ENCODE measurements at regions not wholly inside any gene's neighbourhood (a gene's known extent, or its start where the extent isn't known, plus 50 kb on each side); places are given as distances from the start of the nearest gene placed in this dataset.
"Not testable (repeated sequence)": the region's sequence is repeated elsewhere in the genome, so short reads cannot be mapped to it uniquely, and the experiment has no call there.

DNA sequence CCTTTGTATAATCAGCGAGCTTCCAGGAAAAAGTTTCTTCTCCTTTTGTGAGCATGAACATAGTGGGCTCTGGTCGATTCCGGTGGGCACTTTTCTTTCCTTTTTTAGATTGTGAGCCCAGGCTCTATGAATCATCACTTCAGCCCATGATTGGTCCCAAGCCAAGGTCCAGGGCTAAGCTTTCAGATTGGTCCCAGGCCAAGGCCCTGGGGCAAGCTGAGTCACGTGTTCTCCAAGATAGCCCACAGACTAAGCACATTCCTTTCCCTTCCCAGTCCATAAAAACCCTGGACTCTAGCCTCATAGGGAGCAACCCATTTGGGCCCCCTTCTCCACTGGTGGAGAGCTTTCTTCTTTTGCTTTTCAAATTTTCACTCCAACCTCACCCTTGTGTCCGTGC, 430.5 kb downstream of the NAP1L3 start (continued):
- TF ChIP-seq, protein P1, sequence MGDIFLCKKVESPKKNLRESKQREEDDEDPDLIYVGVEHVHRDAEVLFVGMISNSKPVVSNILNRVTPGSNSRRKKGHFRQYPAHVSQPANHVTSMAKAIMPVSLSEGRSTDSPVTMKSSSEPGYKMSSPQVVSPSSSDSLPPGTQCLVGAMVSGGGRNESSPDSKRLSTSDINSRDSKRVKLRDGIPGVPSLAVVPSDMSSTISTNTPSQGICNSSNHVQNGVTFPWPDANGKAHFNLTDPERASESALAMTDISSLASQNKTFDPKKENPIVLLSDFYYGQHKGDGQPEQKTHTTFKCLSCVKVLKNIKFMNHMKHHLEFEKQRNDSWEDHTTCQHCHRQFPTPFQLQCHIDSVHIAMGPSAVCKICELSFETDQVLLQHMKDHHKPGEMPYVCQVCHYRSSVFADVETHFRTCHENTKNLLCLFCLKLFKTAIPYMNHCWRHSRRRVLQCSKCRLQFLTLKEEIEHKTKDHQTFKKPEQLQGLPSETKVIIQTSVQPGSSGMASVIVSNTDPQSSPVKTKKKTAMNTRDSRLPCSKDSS (IDR thresholded peaks at IDR 0.05; ENCODE audit: low read depth, partially characterized antibody), result no peak
- TF ChIP-seq RUNX1 (IDR thresholded peaks at IDR 0.05; ENCODE audit: low read depth) (no peak), PCBP1 (IDR thresholded peaks at IDR 0.05; ENCODE audit: low read depth, low read length, poor library complexity, severe bottlenecking) (no peak), SLC30A9 (CRISPR knock-in tag; IDR thresholded peaks at IDR 0.05) (no peak), PHF21A (IDR thresholded peaks at IDR 0.05; ENCODE audit: borderline replicate concordance, low read depth) (no peak), KLF6 (CRISPR knock-in tag; IDR thresholded peaks at IDR 0.05; ENCODE audit: borderline replicate concordance) (no peak), EZH2 (IDR thresholded peaks at IDR 0.05; ENCODE audit: borderline replicate concordance, low read depth, low read length) (no peak), BRCA1 (IDR thresholded peaks at IDR 0.05) (no peak), BRCA1 (CRISPR knock-in tag; IDR thresholded peaks at IDR 0.05) (no peak), SRSF7 (optimal IDR thresholded peaks at IDR 0.05; ENCODE audit: low read depth, low read length) (no peak), CREM (IDR thresholded peaks at IDR 0.05; ENCODE audit: low read depth) (no peak), ZSCAN29 (IDR thresholded peaks at IDR 0.05) (no peak)

DNA sequence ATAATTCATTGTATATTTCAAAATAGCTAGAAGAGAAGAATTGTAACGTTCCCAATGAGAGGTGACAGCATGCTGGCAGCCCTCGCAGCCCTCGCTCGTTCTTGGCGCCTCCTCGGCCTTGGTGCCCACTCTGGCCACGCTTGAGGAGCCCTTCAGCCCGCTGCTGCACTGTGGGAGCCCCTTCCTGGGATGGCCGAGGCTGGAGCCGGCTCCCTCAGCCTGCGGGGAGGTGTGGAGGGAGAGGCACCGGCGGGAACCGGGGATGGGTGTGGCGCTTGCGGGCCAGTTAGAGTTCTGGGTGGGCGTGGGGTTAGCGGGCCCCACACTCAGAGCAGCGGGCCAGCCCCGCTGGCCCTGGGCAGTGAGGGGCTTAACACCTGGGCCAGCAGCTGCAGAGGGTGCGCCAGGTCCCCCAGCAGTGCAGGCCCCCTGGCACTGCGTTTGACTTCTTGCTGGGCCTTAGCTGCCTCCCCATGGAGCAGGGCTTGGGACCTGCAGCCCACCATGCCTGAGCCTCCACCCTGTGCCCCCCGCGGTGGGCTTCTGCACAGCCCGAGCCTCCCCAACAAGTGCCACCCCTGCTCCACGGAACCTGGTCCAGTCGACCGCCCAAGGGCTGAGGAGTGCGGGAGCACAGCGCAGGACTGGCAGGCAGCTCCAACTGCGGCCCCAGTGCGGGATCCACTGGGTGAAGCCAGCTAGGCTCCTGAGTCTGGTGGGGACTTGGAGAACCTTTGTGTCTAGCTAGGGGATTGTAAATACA, 437.7 kb downstream of the NAP1L3 start:
- ATAC-seq; H3K4me2 ChIP-seq (ENCODE audit: insufficient read depth, low read length); H3K4me1 ChIP-seq (replicated peaks in 1 of 2; ENCODE audit: control insufficient read depth in 2 of 2, insufficient read depth in 2 of 2, low read length in 2 of 2); in situ Hi-C loops (cut with MboI); H3K9ac ChIP-seq (ENCODE audit: insufficient read depth in 1 of 2, low read depth in 2 of 2, low read length in 2 of 2); H3K9me1 ChIP-seq (ENCODE audit: control insufficient read depth, insufficient read depth, low read length); POLR2A ChIA-PET; H3K79me2 ChIP-seq (ENCODE audit: control insufficient read depth, insufficient read depth, low read length); H3K9me3 ChIP-seq (replicated peaks; ENCODE audit: control insufficient read depth, insufficient read depth, low read depth, low read length); H3K4me3 ChIP-seq; H3K36me3 ChIP-seq (ENCODE audit: control insufficient read depth, insufficient read depth, low read length); FAIRE-seq; H4K20me1 ChIP-seq (replicated peaks; ENCODE audit: control insufficient read depth, insufficient read depth, low read length); BruUV-seq (replicated peaks); CTCF ChIA-PET (ENCODE audit: low intra/inter-chr PET ratio); DNase-seq (ENCODE audit: extremely low read depth in 1 of 4, low spot score in 3 of 4); H2AFZ ChIP-seq (ENCODE audit: low read depth, low read length); H3K27me3 ChIP-seq (ENCODE audit: control insufficient read depth in 2 of 2, insufficient read depth in 2 of 2, low read length in 2 of 2); H3K27ac ChIP-seq (ENCODE audit: extremely low read depth, low read depth, low read length): not testable (repeated sequence)
- intact Hi-C loops (cut with micrococcal nuclease), result loop anchor here (10.0 kb wide), 1 partner anchor 1399 kb away; no protein-coding TSS in a partner anchor
- 3% methylated on average over 12 of the region's 32 CpGs for WGBS (ENCODE audit: insufficient coverage, low coverage, missing lambda C conversion rate)

All from K562 (cell line).